GM21528 (cell line): ENCODE measurements at regions not wholly inside any gene's neighbourhood (a gene's known extent, or its start where the extent isn't known, plus 50 kb on each side); places are given as distances from the start of the nearest gene placed in this dataset.
"Not testable (repeated sequence)": the region's sequence is repeated elsewhere in the genome, so short reads cannot be mapped to it uniquely, and the experiment has no call there.

Experiments
- ATAC-seq: cut with Tn5 transposase; IDR thresholded peaks from one replicate; pipeline ENCODE4 v1.9.1; 2021; ENCODE audit warnings: mild to moderate bottlenecking, moderate library complexity; ENCODE audit not compliant: unreplicated experiment, low FRiP score

GRCh38 chr2:180257247-180257646 lies 250.2 kb upstream of the CWC22 start:
- no peak for ATAC-seq

DNA sequence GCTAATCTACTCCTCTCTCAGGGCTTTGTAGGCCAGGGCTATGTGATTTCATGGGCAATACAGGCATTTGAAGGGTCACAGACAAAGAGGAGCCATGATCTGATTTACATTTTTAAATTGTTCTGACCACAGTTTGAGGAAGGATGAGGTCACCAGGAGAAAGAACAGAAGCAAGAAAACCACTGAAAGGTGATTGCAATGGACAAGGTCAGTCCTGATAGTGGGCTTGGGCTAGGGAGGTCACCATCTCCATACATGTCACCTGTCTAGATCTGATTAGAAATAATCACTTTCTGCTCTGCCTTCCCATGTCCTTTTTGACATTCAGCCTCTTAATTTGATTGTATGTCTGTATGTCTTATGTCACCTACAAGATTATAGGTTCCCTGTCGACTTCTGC lies 248.9 kb upstream of the CWC22 start:
- no peak for ATAC-seq

DNA sequence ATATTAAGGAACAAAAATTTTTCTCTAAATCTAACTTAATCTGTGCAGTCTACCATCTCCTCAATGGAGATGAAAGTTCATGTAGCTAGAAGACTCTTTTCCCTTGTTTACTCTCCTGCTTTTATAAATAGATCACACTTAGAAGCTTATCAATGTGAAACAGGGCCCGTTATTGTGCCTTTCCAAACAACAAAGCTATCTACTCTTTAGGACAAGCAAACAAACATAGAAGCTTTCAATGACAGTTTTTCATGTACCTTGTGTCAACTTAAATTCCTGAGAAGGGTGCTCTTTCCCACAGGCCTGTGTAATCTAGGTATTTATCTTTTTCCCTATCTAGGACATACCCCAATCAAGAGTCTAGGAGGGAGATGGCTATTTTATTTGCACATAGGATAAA lies 247.8 kb upstream of the CWC22 start:
- no peak for ATAC-seq

DNA sequence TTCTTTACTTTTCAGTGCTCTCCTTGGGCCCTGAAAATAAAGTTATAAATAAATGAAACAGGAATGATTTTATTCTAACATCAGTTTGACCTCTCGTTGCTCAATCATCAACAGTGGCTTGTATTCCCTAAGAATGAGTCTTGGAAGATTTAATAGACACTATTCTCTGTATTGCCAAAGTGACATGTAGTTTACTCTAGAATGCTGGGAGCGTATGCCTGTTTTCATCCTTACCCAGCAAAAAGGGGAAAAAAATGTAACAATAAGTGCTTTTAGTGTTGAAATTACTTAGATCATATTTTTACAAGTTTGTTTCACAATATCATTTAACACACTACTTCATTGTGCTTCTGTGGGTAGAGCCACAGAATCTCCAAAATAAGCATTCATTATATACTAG lies 240.6 kb upstream of the CWC22 start:
- no peak for ATAC-seq

DNA sequence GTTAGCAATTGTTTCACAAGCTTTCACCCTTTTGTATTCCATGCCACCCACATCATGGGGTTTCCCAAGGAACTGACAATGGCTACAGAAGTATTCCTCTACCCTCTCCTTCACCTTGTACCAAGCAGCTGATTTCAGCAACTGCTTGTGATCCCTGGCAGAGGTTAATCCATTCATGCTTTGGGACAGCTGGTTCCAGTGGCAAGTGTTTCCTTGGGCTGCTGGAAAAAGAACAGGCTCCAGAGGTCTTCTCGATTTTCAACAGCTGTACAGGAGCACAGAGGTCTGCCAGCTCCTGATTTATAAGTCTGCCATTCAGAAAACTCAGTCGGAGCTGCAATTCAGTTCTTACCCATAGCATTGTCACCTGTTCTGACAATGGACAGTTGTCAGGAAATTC lies 239.2 kb upstream of the CWC22 start:
- no peak for ATAC-seq

DNA sequence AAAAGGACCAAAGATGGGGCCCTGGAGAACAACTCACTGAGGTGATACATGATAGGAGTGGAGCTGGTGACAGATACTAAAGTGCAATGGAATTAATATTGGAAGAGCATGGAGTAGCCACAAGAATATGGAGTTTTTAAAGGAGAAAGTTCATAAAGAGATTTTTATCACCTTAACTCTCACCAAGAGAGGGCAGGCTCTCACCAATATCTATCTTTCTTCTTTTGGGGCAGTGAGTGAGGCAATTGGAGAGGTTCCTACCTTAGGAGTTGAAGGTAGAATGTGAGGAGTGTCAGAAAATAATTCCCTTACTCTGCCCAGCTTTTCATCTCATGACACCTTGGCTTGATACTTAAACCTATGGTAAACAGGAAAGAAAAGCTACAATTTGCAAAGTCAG lies 233.7 kb upstream of the CWC22 start:
- no peak for ATAC-seq

DNA sequence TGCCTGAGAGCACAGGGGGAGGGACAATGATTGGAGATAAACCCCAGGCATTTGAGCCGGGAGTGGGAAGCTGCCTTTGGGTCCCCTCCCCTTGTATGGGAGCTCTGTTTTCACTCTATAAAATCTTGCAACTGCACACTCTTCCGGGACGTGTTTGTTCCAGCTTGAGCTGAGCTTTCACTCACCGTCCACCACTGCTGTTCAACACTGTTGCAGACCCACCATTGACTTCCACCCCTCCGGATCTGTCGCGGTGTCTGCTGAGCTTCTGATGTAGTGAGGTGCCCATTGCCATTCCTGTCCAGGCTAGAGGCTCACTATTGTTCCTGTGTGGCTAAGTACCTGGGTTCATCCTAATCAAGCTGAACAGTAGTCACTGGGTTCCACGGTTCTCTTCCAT lies 231.6 kb upstream of the CWC22 start:
- ATAC-seq: no peak

- not testable (repeated sequence) for ATAC-seq
These were observed 229.0 kb upstream of the CWC22 start for GRCh38 chr2:180236061-180236460.

- ATAC-seq: not testable (repeated sequence)
These were observed 228.4 kb upstream of the CWC22 start for GRCh38 chr2:180235506-180235905.

GRCh38 chr2:180234991-180235390 lies 227.9 kb upstream of the CWC22 start:
- ATAC-seq: not testable (repeated sequence)

GRCh38 chr2:180231015-180231414 lies 223.9 kb upstream of the CWC22 start:
- no peak for ATAC-seq

DNA sequence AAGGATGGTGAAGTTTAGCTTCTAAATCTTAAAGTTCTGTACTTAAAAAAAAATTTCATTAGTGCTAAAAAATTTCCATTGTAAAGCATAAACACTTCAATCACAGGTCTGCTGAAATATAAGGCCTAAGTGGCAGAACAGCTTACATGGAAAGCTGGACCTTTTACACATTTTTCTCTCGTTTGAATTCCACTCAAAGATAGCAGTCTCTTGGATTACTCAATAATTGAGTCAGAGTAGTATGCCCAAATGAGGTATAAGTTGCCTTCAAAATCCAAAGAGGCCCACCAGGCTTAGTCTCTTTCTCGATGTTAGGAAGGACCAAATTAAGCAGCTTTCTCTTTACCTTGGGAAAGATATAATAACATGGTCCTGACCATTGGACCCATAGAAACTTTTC lies 220.4 kb upstream of the CWC22 start:
- ATAC-seq: no peak

GRCh38 chr2:180225118-180225517 lies 218.0 kb upstream of the CWC22 start:
- ATAC-seq: no peak

DNA sequence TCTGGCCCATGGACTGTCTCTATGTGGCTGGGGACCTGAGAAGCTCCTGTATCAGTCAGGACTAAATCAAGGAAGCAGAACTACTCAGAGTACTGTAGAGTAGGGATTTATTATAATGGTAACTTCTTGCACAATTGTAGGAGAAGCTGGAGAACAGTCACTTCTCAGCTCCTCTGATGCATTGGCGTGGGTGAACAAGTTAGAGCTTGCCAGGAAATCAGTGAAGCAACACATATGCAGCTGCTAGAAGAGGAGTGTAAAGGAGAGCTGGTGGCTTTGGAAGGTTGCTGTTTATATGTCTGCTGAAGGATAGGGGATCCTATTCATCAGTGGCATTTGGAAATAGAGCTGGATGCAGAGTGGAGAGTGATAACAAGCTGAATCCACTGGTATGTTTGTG lies 215.5 kb upstream of the CWC22 start:
- ATAC-seq: no peak

DNA sequence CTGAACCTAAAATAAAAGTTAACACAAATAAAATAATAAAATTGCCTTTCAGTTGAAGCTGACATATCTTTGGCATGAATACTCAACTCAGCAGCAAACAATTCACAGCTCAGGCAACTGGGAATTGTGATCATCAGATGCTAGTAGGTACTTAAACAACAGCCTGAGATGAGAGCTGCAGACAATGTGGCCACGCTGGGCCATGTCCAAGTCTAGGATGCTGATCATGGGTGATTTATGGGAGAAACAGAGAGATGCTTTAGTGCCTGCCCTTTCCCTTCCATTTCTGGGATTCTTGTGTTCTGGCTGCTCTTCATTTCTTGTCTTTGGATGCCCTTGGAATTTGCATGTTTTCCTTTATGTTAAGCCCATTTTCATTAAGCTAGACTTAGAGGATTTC lies 212.4 kb upstream of the CWC22 start:
- no peak for ATAC-seq

GRCh38 chr2:180208841-180209240 lies 201.7 kb upstream of the CWC22 start:
- ATAC-seq: no peak

- ATAC-seq: no peak
These were observed 198.6 kb upstream of the CWC22 start for GRCh38 chr2:180205621-180206235.

GRCh38 chr2:180203972-180204371 lies 196.9 kb upstream of the CWC22 start:
- ATAC-seq: no peak

DNA sequence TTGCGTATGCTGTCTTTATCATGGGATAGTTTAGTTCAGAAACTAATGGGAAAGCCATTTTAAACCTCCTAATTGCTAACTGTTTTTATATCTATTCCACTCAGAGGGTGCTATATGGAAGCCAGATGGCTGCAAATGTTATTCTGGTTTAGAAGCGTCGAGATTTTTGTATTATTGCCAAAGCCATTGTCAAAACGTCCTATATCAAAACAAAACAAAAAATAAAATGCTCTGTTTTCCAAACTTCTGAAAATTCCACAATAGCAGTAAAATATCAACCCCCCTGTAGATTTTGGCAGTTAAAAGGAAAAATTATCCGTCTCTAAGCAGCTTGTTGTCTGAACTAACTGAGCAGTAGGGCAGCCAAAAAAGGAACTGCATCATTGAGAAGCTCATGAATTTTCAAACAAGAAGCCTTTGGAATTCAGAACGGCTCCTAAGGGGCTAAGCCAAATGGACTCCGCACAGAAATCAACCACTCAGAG lies 195.4 kb upstream of the CWC22 start:
- no peak for ATAC-seq

- no peak for ATAC-seq
These were observed 189.4 kb upstream of the CWC22 start for GRCh38 chr2:180196419-180196977.

DNA sequence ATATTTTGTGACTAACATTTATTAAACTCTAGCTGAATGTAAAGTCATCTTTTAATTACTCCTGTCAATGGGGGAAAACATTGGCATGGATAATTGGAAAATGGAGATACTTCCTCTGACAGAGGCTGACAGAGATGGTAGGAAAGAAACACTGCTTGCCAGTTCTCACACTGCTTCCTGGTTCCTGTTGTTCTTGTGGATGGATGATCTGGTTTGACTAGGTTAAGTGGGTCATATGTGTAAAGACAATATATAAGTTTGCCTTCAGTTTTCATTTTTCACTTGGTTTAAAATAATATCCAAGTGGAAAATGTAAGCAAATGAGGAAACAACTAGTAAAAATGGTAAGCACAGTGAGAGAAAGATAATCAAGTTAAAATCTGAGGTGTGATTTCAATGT lies 188.8 kb upstream of the CWC22 start:
- ATAC-seq: no peak

- ATAC-seq: no peak
These were observed 184.5 kb upstream of the CWC22 start for GRCh38 chr2:180191432-180192124.
